Stimulated activated CD4-positive, alpha-beta T cell treated with anti-CD3 and anti-CD28 coated beads, Interleukin-4, amount 100 ng/mL, for 4 hours (primary cell): ENCODE measurements at regions not wholly inside any gene's neighbourhood (a gene's known extent, or its start where the extent isn't known, plus 50 kb on each side); places are given as distances from the start of the nearest gene placed in this dataset.
"Not testable (repeated sequence)": the region's sequence is repeated elsewhere in the genome, so short reads cannot be mapped to it uniquely, and the experiment has no call there.

ENCODE experiments used
- DNase-seq, 2 experiments: peaks; one replicate each; pipeline ENCODE4 v3.0.0-alpha.2; 2020

DNA sequence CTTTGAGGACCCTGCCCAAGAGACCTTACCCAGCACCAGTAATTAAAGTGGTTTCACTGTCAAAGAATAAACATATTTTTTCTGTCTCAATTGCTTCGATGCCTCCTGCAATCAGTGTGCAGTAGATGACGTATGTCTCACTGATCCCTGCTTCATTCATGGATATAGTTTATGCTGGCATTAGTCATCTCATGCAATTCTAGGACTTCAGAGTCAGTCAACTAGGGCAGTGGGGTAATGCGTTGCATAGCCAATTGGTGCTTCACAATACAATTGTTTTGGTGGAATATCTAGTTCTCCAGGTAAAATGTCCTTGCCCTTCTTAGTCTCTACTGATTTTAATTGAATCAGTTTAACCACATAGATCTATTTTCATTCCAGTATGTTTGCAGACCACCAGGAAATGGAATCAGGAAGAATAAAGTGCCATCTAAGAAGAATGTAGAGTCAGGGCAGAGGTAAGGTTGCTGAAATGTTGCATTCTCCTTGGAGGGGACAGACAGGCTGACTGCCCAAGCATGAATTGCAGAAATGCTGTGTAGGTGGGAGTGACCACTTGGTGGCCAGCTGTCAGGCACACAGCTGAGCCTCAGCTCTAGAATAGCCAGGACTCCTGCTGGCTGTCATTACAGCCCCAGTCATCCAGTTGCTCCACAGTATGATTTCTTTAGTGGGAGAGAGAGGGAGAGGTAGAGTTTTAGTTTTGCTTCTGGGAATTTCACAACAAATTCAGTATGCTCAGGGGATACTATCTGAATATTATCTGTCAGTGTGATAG, 73.5 kb upstream of the MEGF10 start:
- DNase-seq = no peak

DNA sequence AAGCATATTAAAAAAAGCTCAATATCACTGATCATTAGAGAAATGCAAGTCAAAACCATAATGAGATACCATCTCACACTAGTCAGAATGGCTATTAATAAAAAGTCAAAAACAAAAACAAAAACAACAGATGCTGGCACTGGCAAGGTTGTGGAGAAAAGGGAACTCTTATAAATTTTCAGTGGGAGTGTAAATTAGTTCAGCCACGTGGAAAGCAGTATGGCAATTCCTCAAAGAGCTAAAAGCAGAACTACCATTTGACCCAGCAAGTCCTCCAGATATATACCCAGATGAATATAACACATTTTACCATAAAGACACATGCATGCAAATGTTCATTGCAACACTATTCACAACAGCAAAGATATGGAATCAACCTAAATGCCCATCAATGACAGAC, 68.7 kb upstream of the MEGF10 start:
- DNase-seq = not testable (repeated sequence)

DNA sequence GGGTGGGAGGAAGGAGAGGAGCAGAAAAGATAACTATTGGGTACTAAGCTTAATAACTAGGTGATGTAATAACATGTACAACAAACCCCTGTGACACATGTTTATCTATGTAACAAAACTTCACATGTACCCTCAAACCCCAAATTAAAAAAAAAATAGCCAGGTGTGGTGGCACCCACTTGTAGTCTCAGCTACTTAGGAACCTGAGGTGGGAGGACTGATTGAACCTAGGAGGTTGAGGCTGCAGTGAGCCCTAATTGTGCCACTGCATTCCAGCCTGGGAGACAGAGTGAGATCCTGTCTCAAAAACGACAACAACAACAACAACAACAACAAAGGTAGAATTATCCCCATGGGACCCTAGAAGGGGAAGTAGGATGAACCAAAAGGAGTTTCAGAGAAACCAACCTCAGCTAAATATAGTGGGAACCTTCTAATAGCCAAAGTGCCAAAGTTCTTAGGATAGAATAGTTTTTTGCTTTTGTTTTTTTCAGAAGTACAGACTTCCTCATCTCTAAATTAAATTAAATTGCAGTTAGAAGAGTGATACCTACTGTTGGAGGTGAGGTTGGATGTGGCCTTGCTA, 67.9 kb upstream of the MEGF10 start:
- DNase-seq = not testable (repeated sequence)

DNA sequence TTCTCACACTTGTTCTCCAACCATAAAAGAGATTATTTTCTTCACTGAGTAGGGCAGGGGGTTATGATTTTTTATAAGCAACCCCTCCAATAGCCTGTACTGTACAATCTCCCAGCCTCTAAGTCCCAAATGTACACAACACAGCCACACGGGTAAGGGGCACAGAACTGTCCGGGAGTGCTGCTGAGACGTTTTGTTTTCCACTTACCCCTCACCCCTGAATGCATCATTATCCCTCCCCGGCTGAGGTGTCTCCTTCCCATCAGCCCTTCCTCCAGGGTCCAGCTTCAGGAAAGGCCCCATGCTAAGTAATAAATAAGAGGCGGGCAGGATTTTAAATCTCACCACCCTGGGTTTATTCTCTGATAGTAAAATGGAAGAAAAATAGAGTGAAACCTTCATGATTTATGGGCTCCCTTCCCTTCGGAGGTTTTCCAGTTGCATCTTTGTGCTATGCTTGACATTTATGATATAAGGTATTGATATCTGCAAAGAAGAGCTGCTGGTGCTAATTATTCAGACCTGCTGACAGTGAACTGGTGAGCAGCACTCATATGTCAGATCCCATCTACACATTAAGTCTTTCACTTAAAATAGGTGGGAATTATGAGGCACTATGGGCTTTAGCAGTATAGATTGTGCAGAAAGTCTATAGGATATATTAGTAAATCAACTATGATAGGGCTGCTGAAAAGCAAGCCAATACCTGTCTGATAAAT, 67.2 kb upstream of the MEGF10 start:
- DNase-seq = no peak

DNA sequence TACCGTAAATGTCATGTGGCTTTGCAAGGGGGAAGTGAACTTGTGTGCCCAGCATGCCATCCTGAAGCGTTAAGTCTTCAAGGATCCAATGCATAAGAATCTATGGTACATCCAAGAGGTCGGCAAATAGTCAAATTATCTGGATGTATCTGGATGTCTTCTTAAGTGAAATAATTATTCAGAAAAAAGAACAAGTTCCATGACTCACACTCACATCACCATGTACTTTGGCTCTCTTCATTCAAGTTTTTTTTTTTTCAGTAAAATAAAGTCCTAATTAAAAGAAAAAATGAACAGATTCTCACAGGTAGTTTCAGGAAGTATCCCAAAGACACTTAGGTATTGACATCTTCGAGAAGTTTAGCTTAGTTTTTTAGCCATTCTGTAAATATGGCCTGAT, 62.7 kb upstream of the MEGF10 start:
- DNase-seq = no peak

DNA sequence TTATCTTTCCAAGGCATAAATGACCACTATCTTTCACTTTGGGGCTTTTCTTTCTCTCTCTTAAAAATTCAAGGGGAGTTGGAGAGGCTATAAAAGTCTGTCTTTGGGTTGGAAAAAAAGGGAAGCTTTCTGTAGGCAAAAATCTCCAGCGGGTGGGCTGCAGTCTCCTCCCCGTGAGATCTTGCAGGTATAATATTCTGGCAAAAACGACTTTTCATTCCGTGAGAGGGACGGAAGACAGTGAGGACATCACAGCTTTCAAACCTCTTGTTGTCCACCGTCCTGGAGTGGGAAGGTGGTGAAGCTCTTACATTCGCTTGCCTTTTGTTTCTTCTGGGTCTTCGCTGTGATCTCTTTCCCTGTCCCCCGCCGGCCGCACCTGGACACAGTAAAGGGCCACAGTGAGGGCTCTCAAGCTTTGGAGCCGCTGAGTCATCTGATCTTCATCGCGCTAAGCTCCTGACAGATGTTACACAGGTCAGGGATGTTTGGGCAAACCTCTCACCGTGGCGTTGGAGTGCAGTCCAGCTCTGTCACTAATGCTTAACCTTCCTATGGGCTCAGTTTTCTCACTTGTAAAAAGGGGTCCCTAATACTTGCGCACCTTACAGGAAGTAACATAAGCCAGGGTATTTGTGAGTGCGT, 61.9 kb upstream of the MEGF10 start:
- no peak for DNase-seq

DNA sequence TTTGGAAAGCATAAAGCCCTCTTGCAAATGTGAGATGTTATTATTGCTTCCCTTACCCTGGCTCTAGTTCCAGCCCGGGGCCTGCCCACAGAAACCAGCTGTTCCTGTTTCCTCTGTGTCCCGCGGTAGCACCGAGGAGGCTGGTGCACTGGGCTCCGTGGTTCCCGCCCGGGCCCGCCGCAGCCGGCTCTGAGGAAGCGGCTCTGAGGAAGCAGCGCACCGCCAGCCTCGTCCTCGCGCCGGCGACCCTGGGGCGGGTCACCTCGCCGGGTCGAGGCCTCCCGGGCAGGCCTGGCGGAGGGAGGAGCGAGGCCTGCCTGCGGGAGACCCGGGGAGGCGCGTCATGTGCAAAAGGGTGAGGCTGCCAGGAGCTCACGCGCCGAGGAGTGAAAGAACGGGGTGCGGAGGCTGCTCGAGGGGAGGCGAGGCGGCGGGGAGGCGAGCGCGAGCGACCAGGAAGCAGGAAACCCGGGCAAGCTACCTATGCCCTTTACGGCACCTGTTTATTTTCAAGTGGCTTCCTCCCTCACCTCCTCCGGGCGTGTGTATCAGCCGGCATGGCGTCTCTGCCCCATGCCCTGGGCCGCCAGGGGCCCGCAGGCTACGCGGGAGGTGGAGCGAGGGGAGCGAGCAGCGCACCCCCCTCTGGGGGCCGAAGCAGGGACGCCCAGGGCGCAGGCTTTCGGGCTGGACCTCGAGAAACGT, 61.3 kb upstream of the MEGF10 start:
- DNase-seq = peak; percentile 32 to 46

DNA sequence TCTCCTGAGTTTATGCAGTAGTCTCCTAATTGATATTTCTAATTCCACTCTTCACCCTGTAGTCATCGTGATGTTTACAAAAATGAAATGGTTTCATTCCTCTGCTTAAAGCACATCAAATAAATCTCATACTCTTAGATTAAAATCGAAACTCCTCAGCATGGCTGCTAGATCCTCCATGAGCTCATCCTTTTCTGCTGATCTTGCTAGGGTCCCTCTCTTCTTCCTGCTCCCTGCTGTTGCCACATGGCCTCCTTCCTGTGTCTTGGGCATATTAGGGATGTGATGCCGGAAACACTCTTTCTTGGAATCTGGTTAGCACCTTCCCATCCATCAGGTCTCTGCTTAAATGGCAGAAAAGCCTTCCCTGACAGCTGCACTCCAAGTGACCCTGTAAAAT, 59.5 kb upstream of the MEGF10 start:
- DNase-seq = no peak

DNA sequence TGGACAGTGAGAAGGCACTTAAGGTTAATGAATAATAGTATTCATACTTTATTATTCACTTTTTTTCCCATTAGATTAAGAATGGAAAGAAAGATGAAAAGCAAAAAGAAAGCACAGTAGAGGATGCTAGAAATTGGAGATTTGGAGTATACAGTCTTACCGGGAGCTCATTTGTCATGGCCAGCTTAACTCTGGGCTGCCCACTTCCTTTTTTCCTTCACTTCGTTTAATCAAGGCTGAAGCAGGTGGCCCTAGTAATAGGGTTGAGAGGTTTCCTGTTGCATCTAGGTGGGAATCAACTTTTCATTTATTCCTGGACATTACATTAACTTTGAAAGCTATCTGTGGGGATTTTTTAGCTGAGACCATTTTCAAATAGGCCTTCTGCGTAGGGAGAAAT, 57.0 kb upstream of the MEGF10 start:
- DNase-seq = no peak

DNA sequence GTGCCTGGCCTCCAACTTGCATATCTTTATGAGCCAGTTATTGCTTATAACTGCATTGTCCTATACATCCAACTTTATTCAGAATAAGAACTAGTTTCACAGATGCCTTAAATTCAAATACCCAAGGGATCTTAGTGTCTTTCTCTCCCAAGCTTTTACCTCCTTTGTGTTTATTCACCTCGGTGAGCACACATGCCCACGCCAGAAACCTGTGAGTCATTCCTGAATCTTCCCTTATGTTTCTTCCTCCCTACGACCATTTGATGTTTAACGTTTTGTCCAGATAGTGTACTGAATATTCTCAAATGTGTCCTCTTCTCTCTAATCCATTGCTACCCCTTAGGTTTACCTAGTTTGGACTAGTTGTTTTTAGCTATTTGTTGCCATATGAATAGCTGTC, 55.5 kb upstream of the MEGF10 start:
- no peak for DNase-seq

DNA sequence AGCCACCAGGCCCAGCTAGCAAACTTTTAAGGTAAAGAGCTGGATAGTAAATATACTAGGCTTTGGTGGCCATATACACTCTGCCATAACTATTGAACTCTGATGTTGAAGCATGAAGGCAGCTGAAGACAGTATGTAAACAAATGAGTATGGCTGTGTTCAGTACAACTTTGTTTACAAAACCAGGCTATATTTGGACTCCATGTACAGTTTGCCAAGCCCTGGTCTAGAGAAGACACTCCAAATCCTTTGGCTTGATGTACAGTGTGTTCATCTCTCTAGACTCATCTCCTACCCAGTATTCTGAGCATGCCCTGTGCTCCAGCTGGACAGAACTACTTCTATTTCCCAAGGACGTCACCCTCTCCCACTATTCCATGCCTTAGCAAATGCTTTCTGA, 54.3 kb upstream of the MEGF10 start:
- no peak for DNase-seq
